ENCODE measurements at regions not wholly inside any gene's neighbourhood (a gene's known extent, or its start where the extent isn't known, plus 50 kb on each side); places are given as distances from the start of the nearest gene placed in this dataset.

- no peaks in the 10 kb centered on the region for H3K79me2 ChIP-seq (ENCODE audit: control insufficient read depth, low read length)
- TF ChIP-seq EZH2phosphoT487 (IDR thresholded peaks at IDR 0.05; ENCODE audit: borderline replicate concordance, low read length) (no peak), CTCF (IDR thresholded peaks at IDR 0.05; ENCODE audit: low read depth, low read length, poor library complexity, severe bottlenecking) (no peak)
- no peaks in the 10 kb centered on the region for H4K20me1 ChIP-seq (ENCODE audit: control insufficient read depth, insufficient read depth, low read depth, low read length)
- no peak overlapping the region for H3K4me2 ChIP-seq (ENCODE audit: low read length)
- H3K36me3 ChIP-seq (ENCODE audit: control insufficient read depth, low read length): no peaks in the 10 kb centered on the region
- no peaks in the 10 kb centered on the region for H3K9me2 ChIP-seq (replicated peaks; ENCODE audit: control insufficient read depth, low read length)
- no peaks in the 10 kb centered on the region for H3F3A ChIP-seq (ENCODE audit: control insufficient read depth, insufficient read depth)
- no peak overlapping the region for H3K27ac ChIP-seq (ENCODE audit: low read depth, low read length)
- H3K4me3 ChIP-seq (ENCODE audit: low read length): no peak overlapping the region
- H3K9me3 ChIP-seq (ENCODE audit: control insufficient read depth, insufficient read depth, low read length): no peaks in the 10 kb centered on the region
- H3K4me1 ChIP-seq (ENCODE audit: control insufficient read depth, low read length): no peaks in the 10 kb centered on the region
- no peaks in the 10 kb centered on the region for H3K27me3 ChIP-seq (ENCODE audit: control insufficient read depth, low read length)
These were observed 91.2 kb upstream of the PRR16 start for GRCh38 chr5:120372899-120373298.

GRCh38 chr5:120375248-120375647 lies 88.9 kb upstream of the PRR16 start:
- H3K4me2 ChIP-seq (ENCODE audit: low read length): no peak overlapping the region
- no peak overlapping the region for H3K27ac ChIP-seq (ENCODE audit: low read depth, low read length)
- H3K9me2 ChIP-seq (replicated peaks; ENCODE audit: control insufficient read depth, low read length): no peaks in the 10 kb centered on the region
- no peaks in the 10 kb centered on the region for H3K27me3 ChIP-seq (ENCODE audit: control insufficient read depth, low read length)
- no peaks in the 10 kb centered on the region for H3K9me3 ChIP-seq (ENCODE audit: control insufficient read depth, insufficient read depth, low read length)
- H3F3A ChIP-seq (ENCODE audit: control insufficient read depth, insufficient read depth): no peaks in the 10 kb centered on the region
- no peaks in the 10 kb centered on the region for H4K20me1 ChIP-seq (ENCODE audit: control insufficient read depth, insufficient read depth, low read depth, low read length)
- H3K4me1 ChIP-seq (ENCODE audit: control insufficient read depth, low read length): no peaks in the 10 kb centered on the region
- H3K36me3 ChIP-seq (ENCODE audit: control insufficient read depth, low read length): no peaks in the 10 kb centered on the region
- TF ChIP-seq CTCF (IDR thresholded peaks at IDR 0.05; ENCODE audit: low read depth, low read length, poor library complexity, severe bottlenecking) (no peak), EZH2phosphoT487 (IDR thresholded peaks at IDR 0.05; ENCODE audit: borderline replicate concordance, low read length) (no peak)
- no peaks in the 10 kb centered on the region for H3K79me2 ChIP-seq (ENCODE audit: control insufficient read depth, low read length)
- no peak overlapping the region for H3K4me3 ChIP-seq (ENCODE audit: low read length)

GRCh38 chr5:120380644-120381043 lies 83.5 kb upstream of the PRR16 start:
- no peaks in the 10 kb centered on the region for H4K20me1 ChIP-seq (ENCODE audit: control insufficient read depth, insufficient read depth, low read depth, low read length)
- no peaks in the 10 kb centered on the region for H3F3A ChIP-seq (ENCODE audit: control insufficient read depth, insufficient read depth)
- H3K4me2 ChIP-seq (ENCODE audit: low read length): no peak overlapping the region
- no peaks in the 10 kb centered on the region for H3K27me3 ChIP-seq (ENCODE audit: control insufficient read depth, low read length)
- no peaks in the 10 kb centered on the region for H3K9me3 ChIP-seq (ENCODE audit: control insufficient read depth, insufficient read depth, low read length)
- no peaks in the 10 kb centered on the region for H3K4me1 ChIP-seq (ENCODE audit: control insufficient read depth, low read length)
- no peaks in the 10 kb centered on the region for H3K9me2 ChIP-seq (replicated peaks; ENCODE audit: control insufficient read depth, low read length)
- no peaks in the 10 kb centered on the region for H3K79me2 ChIP-seq (ENCODE audit: control insufficient read depth, low read length)
- TF ChIP-seq CTCF (IDR thresholded peaks at IDR 0.05; ENCODE audit: low read depth, low read length, poor library complexity, severe bottlenecking) (no peak), EZH2phosphoT487 (IDR thresholded peaks at IDR 0.05; ENCODE audit: borderline replicate concordance, low read length) (no peak)
- no peaks in the 10 kb centered on the region for H3K36me3 ChIP-seq (ENCODE audit: control insufficient read depth, low read length)
- H3K4me3 ChIP-seq (ENCODE audit: low read length): no peak overlapping the region
- no peak overlapping the region for H3K27ac ChIP-seq (ENCODE audit: low read depth, low read length)

GRCh38 chr5:120382833-120383232 lies 81.3 kb upstream of the PRR16 start:
- Histone ChIP-seq H3F3A (ENCODE audit: control insufficient read depth, insufficient read depth) (no peaks in the 10 kb centered on the region), H3K9me3 (ENCODE audit: control insufficient read depth, insufficient read depth, low read length) (no peaks in the 10 kb centered on the region), H3K27me3 (ENCODE audit: control insufficient read depth, low read length) (no peaks in the 10 kb centered on the region), H3K4me1 (ENCODE audit: control insufficient read depth, low read length) (no peaks in the 10 kb centered on the region), H3K36me3 (ENCODE audit: control insufficient read depth, low read length) (no peaks in the 10 kb centered on the region), H3K9me2 (replicated peaks; ENCODE audit: control insufficient read depth, low read length) (no peaks in the 10 kb centered on the region), H3K79me2 (ENCODE audit: control insufficient read depth, low read length) (no peaks in the 10 kb centered on the region), H3K4me3 (ENCODE audit: low read length) (no peak overlapping the region), H4K20me1 (ENCODE audit: control insufficient read depth, insufficient read depth, low read depth, low read length) (no peaks in the 10 kb centered on the region), H3K27ac (ENCODE audit: low read depth, low read length) (no peak overlapping the region), H3K4me2 (ENCODE audit: low read length) (no peak overlapping the region)
- TF ChIP-seq CTCF (IDR thresholded peaks at IDR 0.05; ENCODE audit: low read depth, low read length, poor library complexity, severe bottlenecking) (no peak), EZH2phosphoT487 (IDR thresholded peaks at IDR 0.05; ENCODE audit: borderline replicate concordance, low read length) (no peak)

All from DOHH2 (cell line).